ENCODE measurements at regions not wholly inside any gene's neighbourhood (a gene's known extent, or its start where the extent isn't known, plus 50 kb on each side); places are given as distances from the start of the nearest gene placed in this dataset.

DNA sequence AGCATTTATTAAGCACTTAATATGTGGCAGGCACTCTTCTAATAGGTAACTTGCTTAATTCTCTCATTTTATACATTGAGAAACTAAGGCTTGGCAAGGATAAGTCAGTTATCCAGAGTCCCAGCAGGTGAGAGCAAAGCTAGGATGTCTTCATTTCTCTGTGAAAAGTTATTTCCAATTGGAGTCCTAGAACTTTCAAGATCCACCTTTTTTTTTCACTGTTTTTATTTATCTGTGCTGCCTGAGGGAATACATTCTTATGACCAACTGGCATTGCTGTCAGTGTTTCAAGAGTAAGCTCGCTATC lies 56.2 kb upstream of the ETAA1 start:
- Histone ChIP-seq H3K36me3 (ENCODE audit: control insufficient read depth, insufficient read depth, low read length) (no peaks in the 10 kb centered on the region), H3K27ac (ENCODE audit: low read length) (no peak overlapping the region), H3K4me3 (ENCODE audit: low read depth in 2 of 2, low read length in 2 of 2) (no peak overlapping the region), H3K4me1 (ENCODE audit: control insufficient read depth, insufficient read depth, low read length) (no peaks in the 10 kb centered on the region), H3K9me3 (ENCODE audit: control insufficient read depth, insufficient read depth, low read depth, low read length) (no peaks in the 10 kb centered on the region), H3K27me3 (ENCODE audit: control insufficient read depth, insufficient read depth, low read length) (no peaks in the 10 kb centered on the region; the same call in 1 of the 2 replicates)
- intact Hi-C loops (cut with micrococcal nuclease; ENCODE audit: unreplicated experiment) (no loop called here), in situ Hi-C loops (cut with HindIII; ENCODE audit: low pct_unique_long_range_greater_than_20kb, low sequenced_read_pairs) (no loop called here)
- TF ChIP-seq, protein P1, sequence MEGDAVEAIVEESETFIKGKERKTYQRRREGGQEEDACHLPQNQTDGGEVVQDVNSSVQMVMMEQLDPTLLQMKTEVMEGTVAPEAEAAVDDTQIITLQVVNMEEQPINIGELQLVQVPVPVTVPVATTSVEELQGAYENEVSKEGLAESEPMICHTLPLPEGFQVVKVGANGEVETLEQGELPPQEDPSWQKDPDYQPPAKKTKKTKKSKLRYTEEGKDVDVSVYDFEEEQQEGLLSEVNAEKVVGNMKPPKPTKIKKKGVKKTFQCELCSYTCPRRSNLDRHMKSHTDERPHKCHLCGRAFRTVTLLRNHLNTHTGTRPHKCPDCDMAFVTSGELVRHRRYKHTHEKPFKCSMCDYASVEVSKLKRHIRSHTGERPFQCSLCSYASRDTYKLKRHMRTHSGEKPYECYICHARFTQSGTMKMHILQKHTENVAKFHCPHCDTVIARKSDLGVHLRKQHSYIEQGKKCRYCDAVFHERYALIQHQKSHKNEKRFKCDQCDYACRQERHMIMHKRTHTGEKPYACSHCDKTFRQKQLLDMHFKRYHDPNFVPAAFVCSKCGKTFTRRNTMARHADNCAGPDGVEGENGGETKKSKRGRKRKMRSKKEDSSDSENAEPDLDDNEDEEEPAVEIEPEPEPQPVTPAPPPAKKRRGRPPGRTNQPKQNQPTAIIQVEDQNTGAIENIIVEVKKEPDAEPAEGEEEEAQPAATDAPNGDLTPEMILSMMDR (IDR thresholded peaks at IDR 0.05), result no peak
- TF ChIP-seq, protein P2, sequence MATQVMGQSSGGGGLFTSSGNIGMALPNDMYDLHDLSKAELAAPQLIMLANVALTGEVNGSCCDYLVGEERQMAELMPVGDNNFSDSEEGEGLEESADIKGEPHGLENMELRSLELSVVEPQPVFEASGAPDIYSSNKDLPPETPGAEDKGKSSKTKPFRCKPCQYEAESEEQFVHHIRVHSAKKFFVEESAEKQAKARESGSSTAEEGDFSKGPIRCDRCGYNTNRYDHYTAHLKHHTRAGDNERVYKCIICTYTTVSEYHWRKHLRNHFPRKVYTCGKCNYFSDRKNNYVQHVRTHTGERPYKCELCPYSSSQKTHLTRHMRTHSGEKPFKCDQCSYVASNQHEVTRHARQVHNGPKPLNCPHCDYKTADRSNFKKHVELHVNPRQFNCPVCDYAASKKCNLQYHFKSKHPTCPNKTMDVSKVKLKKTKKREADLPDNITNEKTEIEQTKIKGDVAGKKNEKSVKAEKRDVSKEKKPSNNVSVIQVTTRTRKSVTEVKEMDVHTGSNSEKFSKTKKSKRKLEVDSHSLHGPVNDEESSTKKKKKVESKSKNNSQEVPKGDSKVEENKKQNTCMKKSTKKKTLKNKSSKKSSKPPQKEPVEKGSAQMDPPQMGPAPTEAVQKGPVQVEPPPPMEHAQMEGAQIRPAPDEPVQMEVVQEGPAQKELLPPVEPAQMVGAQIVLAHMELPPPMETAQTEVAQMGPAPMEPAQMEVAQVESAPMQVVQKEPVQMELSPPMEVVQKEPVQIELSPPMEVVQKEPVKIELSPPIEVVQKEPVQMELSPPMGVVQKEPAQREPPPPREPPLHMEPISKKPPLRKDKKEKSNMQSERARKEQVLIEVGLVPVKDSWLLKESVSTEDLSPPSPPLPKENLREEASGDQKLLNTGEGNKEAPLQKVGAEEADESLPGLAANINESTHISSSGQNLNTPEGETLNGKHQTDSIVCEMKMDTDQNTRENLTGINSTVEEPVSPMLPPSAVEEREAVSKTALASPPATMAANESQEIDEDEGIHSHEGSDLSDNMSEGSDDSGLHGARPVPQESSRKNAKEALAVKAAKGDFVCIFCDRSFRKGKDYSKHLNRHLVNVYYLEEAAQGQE (IDR thresholded peaks at IDR 0.05; ENCODE audit: insufficient read depth in 1 of 2, low read depth in 2 of 2, low read length in 1 of 2), result no peak
- no peak for TF ChIP-seq SIN3A (IDR thresholded peaks at IDR 0.05; ENCODE audit: borderline replicate concordance, insufficient read depth, low read depth, low read length)
- TF ChIP-seq POLR2AphosphoS5 (IDR thresholded peaks at IDR 0.05; ENCODE audit: low read depth, low read length), result no peak
- TF ChIP-seq TCF7L2 (IDR thresholded peaks at IDR 0.05; ENCODE audit: low read depth, low read length), result no peak
- BruUV-seq (replicated peaks), result no TSS peak
- ChIA-PET POLR2A (no interaction called here), CTCF (no interaction called here)
- DNase-seq (ENCODE audit: low read depth, low spot score) (no peak), ATAC-seq (no peak)

DNA sequence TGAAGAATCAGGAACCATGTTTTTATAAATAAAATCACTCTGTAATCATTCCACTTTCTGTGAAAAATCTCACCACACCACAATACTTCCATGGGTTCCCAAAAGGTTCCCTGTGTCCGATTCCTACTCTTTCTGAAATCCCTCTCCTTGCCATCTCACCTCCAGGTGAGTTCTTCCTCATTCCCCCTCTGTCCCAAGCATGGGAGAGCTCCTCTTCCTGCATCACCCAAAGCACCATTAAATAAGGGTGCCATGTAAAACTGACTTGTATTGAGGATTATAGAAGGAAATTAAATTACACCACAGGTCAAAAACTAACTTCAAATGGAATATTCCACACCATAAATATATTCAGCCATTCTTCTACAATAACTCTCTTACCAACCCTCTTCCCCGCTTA lies 55.8 kb upstream of the ETAA1 start:
- H3K27me3 ChIP-seq (ENCODE audit: control insufficient read depth, insufficient read depth, low read length), result no peaks in the 10 kb centered on the region; the same call in 1 of the 2 replicates
- intact Hi-C loops (cut with micrococcal nuclease; ENCODE audit: unreplicated experiment), result no loop called here
- no peaks in the 10 kb centered on the region for H3K9me3 ChIP-seq (ENCODE audit: control insufficient read depth, insufficient read depth, low read depth, low read length)
- H3K36me3 ChIP-seq (ENCODE audit: control insufficient read depth, insufficient read depth, low read length), result no peaks in the 10 kb centered on the region
- no peak for DNase-seq (ENCODE audit: low read depth, low spot score)
- in situ Hi-C loops (cut with HindIII; ENCODE audit: low pct_unique_long_range_greater_than_20kb, low sequenced_read_pairs), result no loop called here
- H3K4me3 ChIP-seq (ENCODE audit: low read depth in 2 of 2, low read length in 2 of 2), result no peak overlapping the region
- no peaks in the 10 kb centered on the region for H3K4me1 ChIP-seq (ENCODE audit: control insufficient read depth, insufficient read depth, low read length)
- no peak for ATAC-seq
- H3K27ac ChIP-seq (ENCODE audit: low read length), result no peak overlapping the region
- no TSS peak for BruUV-seq (replicated peaks)
- ChIA-PET CTCF (no interaction called here), POLR2A (no interaction called here)
- TF ChIP-seq POLR2AphosphoS5 (IDR thresholded peaks at IDR 0.05; ENCODE audit: low read depth, low read length) (no peak), SIN3A (IDR thresholded peaks at IDR 0.05; ENCODE audit: borderline replicate concordance, insufficient read depth, low read depth, low read length) (no peak), TCF7L2 (IDR thresholded peaks at IDR 0.05; ENCODE audit: low read depth, low read length) (no peak)
- TF ChIP-seq, protein P2 (IDR thresholded peaks at IDR 0.05; ENCODE audit: insufficient read depth in 1 of 2, low read depth in 2 of 2, low read length in 1 of 2), result no peak
- TF ChIP-seq, protein P1 (IDR thresholded peaks at IDR 0.05), result no peak
